ENCODE measurements at regions not wholly inside any gene's neighbourhood (a gene's known extent, or its start where the extent isn't known, plus 50 kb on each side); places are given as distances from the start of the nearest gene placed in this dataset.

- FAIRE-seq = no peak
- DNase-seq (ENCODE audit: extremely low spot score, insufficient read length, low read depth) = no peak
These were observed 395.1 kb downstream of the FBXO15 start for GRCh38 chr18:73752546-73752945.

DNA sequence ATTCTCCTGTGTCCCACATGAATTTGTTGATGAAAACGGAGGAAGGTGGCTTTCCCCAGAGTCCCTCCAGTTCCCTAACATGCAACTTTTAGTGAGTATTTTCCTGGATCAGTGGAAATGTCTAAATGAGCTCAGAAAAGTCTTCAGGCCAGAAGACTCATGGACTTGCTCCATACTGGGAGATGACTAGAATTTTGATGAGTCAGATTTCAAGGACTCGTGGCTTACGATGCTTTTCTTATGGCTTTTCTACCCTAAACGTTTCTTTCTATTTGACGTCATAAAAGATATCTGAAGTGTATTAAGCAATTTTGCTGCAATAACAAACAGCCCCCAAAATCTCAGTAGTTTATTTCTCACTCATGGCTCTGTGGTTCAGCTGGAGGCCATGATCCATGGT, 397.6 kb downstream of the FBXO15 start:
- FAIRE-seq (no peak), DNase-seq (ENCODE audit: extremely low spot score, insufficient read length, low read depth) (no peak)

DNA sequence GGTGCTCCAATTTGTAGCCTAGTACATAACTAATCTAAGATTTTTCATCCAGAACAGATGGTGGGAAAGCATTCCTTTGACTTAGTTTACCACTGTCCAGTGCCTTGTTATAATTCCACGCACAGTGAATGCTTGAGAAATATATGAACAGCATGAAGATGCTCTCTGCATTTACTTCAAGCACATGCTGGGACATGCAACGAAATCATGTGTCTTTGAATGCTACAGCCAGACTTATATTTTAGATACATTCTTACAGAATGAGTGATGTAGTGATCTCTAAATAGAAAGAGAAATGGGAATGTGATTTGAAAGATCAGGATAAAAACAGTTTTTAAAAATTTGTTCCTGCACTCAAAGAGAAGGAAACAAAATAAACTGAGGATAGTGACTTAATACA, 398.3 kb downstream of the FBXO15 start:
- no peak for FAIRE-seq

DNA sequence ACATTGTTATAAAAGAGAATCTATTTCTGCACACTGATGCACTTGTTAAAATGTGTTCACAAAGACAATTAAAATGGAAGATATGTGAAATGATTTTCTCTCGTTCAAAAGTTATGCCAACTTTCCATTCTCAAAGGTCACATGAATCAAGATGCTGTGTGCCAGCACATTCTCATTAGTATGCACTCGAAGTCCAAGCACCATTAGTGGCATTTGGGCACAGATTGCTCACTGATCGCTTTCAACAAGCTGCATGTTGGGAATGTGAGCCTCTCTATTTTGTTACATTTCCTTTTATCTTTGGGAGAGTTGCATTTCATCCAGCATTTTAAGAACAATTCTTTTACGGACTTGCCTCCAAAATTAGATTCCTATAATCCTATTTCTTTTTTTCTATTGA, 398.9 kb downstream of the FBXO15 start:
- DNase-seq (ENCODE audit: extremely low spot score, insufficient read length, low read depth) = no peak
- no peak for FAIRE-seq

More for the DNA sequence above, 398.3 kb downstream of the FBXO15 start:
- no peak for DNase-seq (ENCODE audit: extremely low spot score, insufficient read length, low read depth)

GRCh38 chr18:73746101-73746500, 401.5 kb downstream of the FBXO15 start:
- no peak for FAIRE-seq

GRCh38 chr18:73742957-73743356, 404.7 kb downstream of the FBXO15 start:
- FAIRE-seq (no peak), DNase-seq (ENCODE audit: extremely low spot score, insufficient read length, low read depth) (no peak)

More at GRCh38 chr18:73746101-73746500, 401.5 kb downstream of the FBXO15 start:
- no peak for DNase-seq (ENCODE audit: extremely low spot score, insufficient read length, low read depth)

DNA sequence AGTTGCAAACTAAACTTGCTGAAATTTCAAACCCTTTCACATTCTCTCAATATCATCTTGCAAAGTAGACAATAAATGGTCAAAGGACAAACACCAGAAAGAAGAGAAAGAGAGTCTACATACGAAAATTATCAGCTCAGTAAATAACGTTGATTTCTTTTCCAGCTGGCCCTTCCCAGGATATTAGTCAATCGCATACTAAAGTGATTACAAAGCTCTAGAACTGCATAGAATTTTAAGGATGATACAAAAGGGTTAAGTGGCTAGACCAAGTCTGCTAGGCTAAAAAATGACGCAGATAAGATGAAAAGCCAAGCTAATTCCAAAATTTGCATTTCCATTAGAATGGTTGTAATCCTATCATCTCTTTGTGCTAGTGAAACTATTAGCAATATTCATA, 405.7 kb downstream of the FBXO15 start:
- FAIRE-seq (no peak), DNase-seq (ENCODE audit: extremely low spot score, insufficient read length, low read depth) (no peak)

GRCh38 chr18:73739098-73739497, 408.5 kb downstream of the FBXO15 start:
- FAIRE-seq = no peak
- no peak for DNase-seq (ENCODE audit: extremely low spot score, insufficient read length, low read depth)

- FAIRE-seq (no peak), DNase-seq (ENCODE audit: extremely low spot score, insufficient read length, low read depth) (no peak)
These were observed 409.6 kb downstream of the FBXO15 start for GRCh38 chr18:73737990-73738389.

GRCh38 chr18:73735836-73736235, 411.8 kb downstream of the FBXO15 start:
- FAIRE-seq (no peak), DNase-seq (ENCODE audit: extremely low spot score, insufficient read length, low read depth) (no peak)

DNA sequence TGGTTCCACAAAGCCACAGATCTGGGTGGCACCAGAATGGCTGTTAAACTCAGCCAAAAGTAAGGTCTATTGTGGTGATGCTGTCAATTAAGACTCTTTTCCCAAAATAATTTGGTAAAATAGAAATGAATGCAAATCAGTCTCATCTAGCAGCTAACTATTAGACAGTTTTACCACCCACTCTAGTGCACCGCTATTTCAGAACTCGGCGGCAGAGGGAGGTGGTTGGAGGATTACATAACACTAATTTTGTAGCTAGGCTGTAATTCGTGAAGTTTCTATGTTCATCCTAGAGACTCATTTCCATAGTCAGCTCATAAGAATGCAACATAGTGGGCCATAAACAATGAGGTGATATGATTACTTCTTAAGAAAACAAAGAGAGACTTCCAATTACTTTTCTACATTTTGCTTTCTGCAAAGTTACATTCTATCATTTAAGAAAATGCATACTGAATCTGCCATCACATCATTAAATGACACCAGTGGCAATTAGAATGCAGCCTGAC, 413.8 kb downstream of the FBXO15 start:
- no peak for DNase-seq (ENCODE audit: extremely low spot score, insufficient read length, low read depth)
- FAIRE-seq = no peak

- FAIRE-seq (no peak), DNase-seq (ENCODE audit: extremely low spot score, insufficient read length, low read depth) (no peak)
These were observed 414.3 kb downstream of the FBXO15 start for GRCh38 chr18:73733376-73733775.

GRCh38 chr18:73728657-73729056, 419.0 kb downstream of the FBXO15 start:
- FAIRE-seq (no peak), DNase-seq (ENCODE audit: extremely low spot score, insufficient read length, low read depth) (no peak)

DNA sequence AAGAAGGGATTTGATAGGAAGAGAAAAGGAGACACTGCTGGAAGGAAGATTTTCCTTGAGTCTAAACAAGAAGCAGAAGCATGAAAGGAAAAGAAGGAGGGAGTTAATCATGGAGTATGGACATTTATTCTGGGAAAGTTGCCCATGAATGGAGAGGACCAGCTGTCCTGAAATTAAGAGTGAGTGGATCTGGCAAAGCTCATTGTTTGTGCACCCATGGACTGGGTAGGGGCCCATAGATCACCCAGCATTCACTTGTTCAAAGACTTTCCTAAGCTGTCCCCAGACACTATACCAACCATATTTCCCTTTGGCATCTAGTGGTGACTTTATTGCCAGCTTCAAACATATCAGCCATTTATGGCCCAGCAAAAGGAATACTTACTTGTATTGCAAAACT, 422.7 kb downstream of the FBXO15 start:
- DNase-seq (ENCODE audit: extremely low spot score, insufficient read length, low read depth) = no peak
- FAIRE-seq = no peak

DNA sequence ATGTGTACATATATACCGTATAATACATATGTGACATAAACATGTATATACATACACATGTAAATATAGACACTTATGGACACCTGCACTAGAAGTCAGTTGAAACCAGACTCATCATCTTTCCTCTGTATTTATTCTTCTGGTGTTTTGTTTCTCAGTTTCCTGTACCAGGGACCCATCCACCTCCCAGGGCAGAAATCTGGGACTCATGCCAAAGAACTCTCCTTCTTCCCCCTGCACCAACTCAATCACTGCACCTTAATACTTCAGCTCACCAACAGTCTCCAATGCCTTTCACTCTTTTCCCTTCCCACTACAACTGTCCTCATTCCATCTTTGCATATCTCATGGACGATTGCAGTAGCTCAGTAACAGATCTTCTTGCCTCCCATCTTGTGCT, 428.0 kb downstream of the FBXO15 start:
- FAIRE-seq = no peak
- DNase-seq (ENCODE audit: extremely low spot score, insufficient read length, low read depth) = no peak

GRCh38 chr18:73717570-73717969, 430.1 kb downstream of the FBXO15 start:
- no peak for DNase-seq (ENCODE audit: extremely low spot score, insufficient read length, low read depth)
- no peak for FAIRE-seq

DNA sequence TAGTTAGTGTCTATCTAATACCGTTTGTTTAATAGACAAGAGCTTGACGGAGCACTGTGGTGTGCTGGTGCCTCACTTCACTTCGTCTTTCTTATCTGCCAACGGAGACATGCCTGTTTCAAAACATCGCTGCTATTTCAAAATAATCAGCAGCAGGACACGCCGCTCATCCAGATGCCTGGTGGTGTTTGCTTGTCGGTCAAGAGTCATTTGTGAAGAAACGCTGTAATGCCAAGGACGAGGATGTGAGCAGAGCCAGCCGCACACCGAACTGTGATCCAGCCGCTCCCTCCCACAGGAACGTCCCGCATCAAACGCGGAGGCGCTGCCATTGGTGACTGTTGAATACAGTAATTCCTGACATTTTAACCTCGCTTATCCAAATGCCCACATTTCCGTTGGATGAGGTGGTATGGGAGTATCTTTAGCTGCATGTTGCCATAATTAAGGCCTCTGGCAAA, 432.4 kb downstream of the FBXO15 start:
- DNase-seq (ENCODE audit: extremely low spot score, insufficient read length, low read depth) (no peak), FAIRE-seq (no peak)

GRCh38 chr18:73714466-73714865, 433.2 kb downstream of the FBXO15 start:
- DNase-seq (ENCODE audit: extremely low spot score, insufficient read length, low read depth) (no peak), FAIRE-seq (no peak)

DNA sequence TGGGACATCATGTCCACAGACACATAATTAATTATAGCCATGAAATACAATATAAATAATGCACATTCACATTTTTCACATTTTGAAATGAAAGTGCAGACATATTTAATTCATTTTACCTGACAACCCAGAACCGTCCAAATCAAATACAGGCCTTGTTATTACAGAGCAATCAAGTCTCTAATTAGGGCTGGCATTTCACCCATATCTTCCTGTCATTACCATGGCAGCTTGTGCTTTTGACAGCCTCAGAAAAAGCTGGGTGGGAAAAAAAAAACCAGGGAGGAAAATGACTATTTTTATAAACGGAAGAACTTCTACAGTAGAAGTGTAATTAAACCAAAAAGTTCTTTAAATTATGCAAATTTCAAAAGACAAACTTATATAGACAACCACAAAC, 436.4 kb downstream of the FBXO15 start:
- DNase-seq (ENCODE audit: extremely low spot score, insufficient read length, low read depth) (no peak), FAIRE-seq (no peak)

DNA sequence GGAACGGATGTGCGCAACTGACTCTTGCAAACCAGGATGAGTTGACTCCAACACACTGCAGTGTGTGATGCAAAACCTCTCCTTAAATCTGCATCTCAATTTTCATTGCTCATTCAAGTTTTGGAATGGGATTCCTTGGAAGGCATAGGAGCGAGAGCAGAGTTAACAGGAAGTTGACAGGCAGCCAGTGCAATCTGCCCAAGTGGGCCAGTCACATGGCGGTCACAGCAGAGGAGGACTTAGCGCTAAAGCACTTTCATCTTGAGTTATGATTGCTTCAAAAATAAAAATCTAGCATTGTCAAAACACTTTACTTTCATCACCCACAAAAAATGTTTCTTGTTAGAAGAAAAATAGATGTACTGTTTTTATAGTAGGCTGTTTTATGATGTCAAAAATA, 439.0 kb downstream of the FBXO15 start:
- no peak for DNase-seq (ENCODE audit: extremely low spot score, insufficient read length, low read depth)
- no peak for FAIRE-seq

DNA sequence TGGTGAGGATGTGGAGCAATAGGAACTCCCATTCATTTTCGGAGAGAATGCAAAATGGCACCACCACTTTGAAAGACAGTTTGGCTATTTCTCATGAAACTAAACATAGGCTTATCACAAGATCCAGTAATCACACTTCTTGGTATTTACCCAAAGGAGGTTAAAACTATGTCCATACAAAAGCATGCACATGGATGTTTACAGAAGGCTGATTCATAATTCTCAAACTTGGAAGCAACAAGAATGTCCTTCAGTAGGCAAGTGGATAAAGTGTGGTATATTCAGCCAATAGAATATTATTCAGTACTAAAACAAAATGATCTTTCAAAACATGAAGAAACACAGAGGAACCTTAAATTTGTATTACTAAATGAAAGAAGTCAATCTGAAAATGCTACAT, 440.6 kb downstream of the FBXO15 start:
- DNase-seq (ENCODE audit: extremely low spot score, insufficient read length, low read depth) (no peak), FAIRE-seq (no peak)

GRCh38 chr18:73697353-73697752, 450.3 kb downstream of the FBXO15 start:
- DNase-seq (ENCODE audit: extremely low spot score, insufficient read length, low read depth) = no peak

DNA sequence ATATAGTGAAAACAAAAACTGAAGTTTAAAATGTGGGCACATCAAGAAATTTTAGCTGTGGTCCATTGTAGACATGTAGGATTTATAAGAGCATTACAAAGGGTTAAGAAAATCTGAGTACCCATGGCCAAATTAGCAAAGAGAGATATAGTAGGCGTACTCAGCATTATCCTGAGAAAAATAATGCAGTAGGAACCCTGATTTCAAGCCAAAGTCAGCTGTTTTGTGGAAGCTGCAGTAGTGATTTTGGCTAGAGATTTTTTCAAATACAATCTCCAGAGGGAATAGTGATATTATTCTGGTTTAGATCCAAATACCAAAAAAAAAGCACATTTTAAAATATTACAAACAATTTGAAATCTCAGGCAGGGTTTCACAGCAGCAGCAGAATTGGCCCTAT, 450.9 kb downstream of the FBXO15 start:
- DNase-seq (ENCODE audit: extremely low spot score, insufficient read length, low read depth) (no peak), FAIRE-seq (no peak)

More at GRCh38 chr18:73697353-73697752, 450.3 kb downstream of the FBXO15 start:
- FAIRE-seq = no peak

Measured in GM18507 (cell line).